ES-I3 (cell line): ENCODE measurements at regions not wholly inside any gene's neighbourhood (a gene's known extent, or its start where the extent isn't known, plus 50 kb on each side); places are given as distances from the start of the nearest gene placed in this dataset.

Experiments used
- H3K36me3 ChIP-seq: 2 replicates; pipeline ENCODE4 v1.6.1; 2013; ENCODE audit warnings: mild to moderate bottlenecking, low read length, control low read depth, moderate library complexity; ENCODE audit not compliant: insufficient read depth
- H3K4me1 ChIP-seq: 2 replicates; pipeline ENCODE4 v1.6.1; 2013; ENCODE audit warnings: mild to moderate bottlenecking, control low read depth, low read length; ENCODE audit not compliant: insufficient read depth
- H3K9ac ChIP-seq: 2 replicates; pipeline ENCODE4 v1.6.1; 2013; ENCODE audit warnings: low read depth, mild to moderate bottlenecking, low read length, moderate library complexity
- H3K9me3 ChIP-seq: 2 replicates; pipeline ENCODE4 v1.6.1; 2013; ENCODE audit warnings: mild to moderate bottlenecking, low read length, moderate library complexity; ENCODE audit not compliant: control insufficient read depth, insufficient read depth

GRCh38 chr3:117263745-117264144, 554.2 kb downstream of the TUSC7 start:
- Histone ChIP-seq H3K9me3 (no peaks in the 10 kb centered on the region), H3K9ac (no peak overlapping the region), H3K4me1 (no peaks in the 10 kb centered on the region), H3K36me3 (no peaks in the 10 kb centered on the region)

- Histone ChIP-seq H3K9ac (no peak overlapping the region), H3K9me3 (no peaks in the 10 kb centered on the region), H3K36me3 (no peaks in the 10 kb centered on the region), H3K4me1 (no peaks in the 10 kb centered on the region)
Observed at GRCh38 chr3:117264204-117264994, 554.8 kb downstream of the TUSC7 start.

GRCh38 chr3:117266806-117267205, 557.2 kb downstream of the TUSC7 start:
- Histone ChIP-seq H3K4me1 (no peaks in the 10 kb centered on the region), H3K9me3 (no peaks in the 10 kb centered on the region), H3K9ac (no peak overlapping the region), H3K36me3 (no peaks in the 10 kb centered on the region)

GRCh38 chr3:117268318-117268717, 558.7 kb downstream of the TUSC7 start:
- Histone ChIP-seq H3K36me3 (no peaks in the 10 kb centered on the region), H3K9ac (no peak overlapping the region), H3K4me1 (no peaks in the 10 kb centered on the region), H3K9me3 (no peaks in the 10 kb centered on the region)

GRCh38 chr3:117272274-117272673, 562.7 kb downstream of the TUSC7 start:
- no peak overlapping the region for H3K9ac ChIP-seq
- H3K4me1 ChIP-seq = no peaks in the 10 kb centered on the region
- no peaks in the 10 kb centered on the region for H3K9me3 ChIP-seq
- no peaks in the 10 kb centered on the region for H3K36me3 ChIP-seq

GRCh38 chr3:117272876-117273523, 563.4 kb downstream of the TUSC7 start:
- Histone ChIP-seq H3K9ac (no peak overlapping the region), H3K36me3 (no peaks in the 10 kb centered on the region), H3K4me1 (no peaks in the 10 kb centered on the region), H3K9me3 (no peaks in the 10 kb centered on the region)

- Histone ChIP-seq H3K9ac (no peak overlapping the region), H3K4me1 (no peaks in the 10 kb centered on the region; the same call in 1 of the 2 replicates), H3K36me3 (no peaks in the 10 kb centered on the region), H3K9me3 (no peaks in the 10 kb centered on the region)
Observed at GRCh38 chr3:117277816-117278215, 568.2 kb downstream of the TUSC7 start.

- Histone ChIP-seq H3K36me3 (no peaks in the 10 kb centered on the region), H3K4me1 (no peaks in the 10 kb centered on the region; the same call in 1 of the 2 replicates), H3K9me3 (no peaks in the 10 kb centered on the region), H3K9ac (no peak overlapping the region)
Observed at GRCh38 chr3:117278424-117279190, 569.0 kb downstream of the TUSC7 start.

- Histone ChIP-seq H3K36me3 (no peaks in the 10 kb centered on the region), H3K4me1 (no peaks in the 10 kb centered on the region; the same call in 1 of the 2 replicates), H3K9ac (no peak overlapping the region), H3K9me3 (no peaks in the 10 kb centered on the region)
Observed at GRCh38 chr3:117281371-117281770, 571.8 kb downstream of the TUSC7 start.

- Histone ChIP-seq H3K9ac (no peak overlapping the region), H3K9me3 (no peaks in the 10 kb centered on the region), H3K4me1 (no peaks in the 10 kb centered on the region; the same call in 1 of the 2 replicates), H3K36me3 (no peaks in the 10 kb centered on the region)
Observed at GRCh38 chr3:117282566-117282965, 573.0 kb downstream of the TUSC7 start.

- no peaks in the 10 kb centered on the region for H3K9me3 ChIP-seq
- H3K4me1 ChIP-seq = no peaks in the 10 kb centered on the region
- no peaks in the 10 kb centered on the region for H3K36me3 ChIP-seq
- no peak overlapping the region for H3K9ac ChIP-seq
Observed at GRCh38 chr3:117285737-117286136, 576.2 kb downstream of the TUSC7 start.

GRCh38 chr3:117286488-117286887, 576.9 kb downstream of the TUSC7 start:
- Histone ChIP-seq H3K9me3 (no peaks in the 10 kb centered on the region), H3K36me3 (no peaks in the 10 kb centered on the region), H3K4me1 (0 out of 2 replicates have a peak, but pooled peaks cover 5% of the 10 kb centered on the region), H3K9ac (no peak overlapping the region)

GRCh38 chr3:117287602-117288001, 578.0 kb downstream of the TUSC7 start:
- Histone ChIP-seq H3K9ac (no peak overlapping the region), H3K4me1 (0 out of 2 replicates have a peak, but pooled peaks cover 7% of the 10 kb centered on the region), H3K9me3 (no peaks in the 10 kb centered on the region), H3K36me3 (no peaks in the 10 kb centered on the region)

GRCh38 chr3:117291476-117291875, 581.9 kb downstream of the TUSC7 start:
- Histone ChIP-seq H3K9me3 (no peaks in the 10 kb centered on the region), H3K9ac (no peak overlapping the region), H3K4me1 (0 out of 2 replicates have a peak, but pooled peaks cover 7% of the 10 kb centered on the region), H3K36me3 (no peaks in the 10 kb centered on the region)
